DND-41 (cell line): ENCODE measurements at regions not wholly inside any gene's neighbourhood (a gene's known extent, or its start where the extent isn't known, plus 50 kb on each side); places are given as distances from the start of the nearest gene placed in this dataset.

Experiments
- ATAC-seq: fragments of 200-7000 bp; cut with Tn5 transposase; 3 replicates; pipeline ENCODE4 v1.9.1; 2021; ENCODE audit warnings: low read depth; ENCODE audit not compliant: insufficient read depth
- DNase-seq: peaks from one replicate; pipeline ENCODE4 v3.0.0-alpha.2; 2020
- H2AFZ ChIP-seq: 2 replicates; pipeline ENCODE4 v1.6.0; 2012; ENCODE audit warnings: low read depth, low read length
- H3K27ac ChIP-seq: 2 replicates; pipeline ENCODE4 v1.5.1; 2012; ENCODE audit warnings: low read length, inconsistent platforms
- H3K27me3 ChIP-seq: fragments of 200-600 bp; sonication (generic); 2 replicates; pipeline ENCODE4 v1.6.0; 2012; ENCODE audit warnings: low read length, mild to moderate bottlenecking, inconsistent platforms; ENCODE audit not compliant: insufficient read depth, poor library complexity
- H3K36me3 ChIP-seq: 2 replicates; pipeline ENCODE4 v1.5.1; 2012; ENCODE audit warnings: low read length, inconsistent platforms; ENCODE audit not compliant: insufficient read depth
- H3K4me1 ChIP-seq: 2 replicates; pipeline ENCODE4 v1.5.1; 2012; ENCODE audit warnings: mild to moderate bottlenecking, low read length; ENCODE audit not compliant: insufficient read depth
- H3K4me2 ChIP-seq: 2 replicates; pipeline ENCODE4 v1.6.0; 2012; ENCODE audit warnings: mild to moderate bottlenecking, moderate library complexity, low read length, inconsistent platforms; ENCODE audit not compliant: insufficient read depth
- H3K4me3 ChIP-seq, 2 experiments: fragments of 200-600 bp in 1 of 2; shearing (Covaris generic) in 1 of 2; 2 replicates each; pipeline ENCODE4 v1.5.1; 2012 to 2016; ENCODE audit warnings: inconsistent platforms in 2 of 2, low read length in 2 of 2, mild to moderate bottlenecking in 2 of 2, low read depth in 1 of 2, moderate library complexity in 1 of 2
- H3K79me2 ChIP-seq: 2 replicates; pipeline ENCODE4 v1.6.0; 2012; ENCODE audit warnings: low read length, inconsistent platforms; ENCODE audit not compliant: insufficient read depth
- H3K9ac ChIP-seq: 2 replicates; pipeline ENCODE4 v1.6.0; 2012; ENCODE audit warnings: low read depth, mild to moderate bottlenecking, inconsistent platforms, low read length, moderate library complexity
- H3K9me3 ChIP-seq: 2 replicates; pipeline ENCODE4 v1.5.1; 2012; ENCODE audit warnings: low read length, moderate library complexity, mild to moderate bottlenecking, inconsistent platforms; ENCODE audit not compliant: insufficient read depth, severe bottlenecking
- H4K20me1 ChIP-seq: 2 replicates; pipeline ENCODE4 v1.6.0; 2012; ENCODE audit warnings: low read length; ENCODE audit not compliant: insufficient read depth
- EZH2 ChIP-seq: IDR thresholded peaks from 3 replicates; pipeline ENCODE4 v1.6.1; 2012; ENCODE audit warnings: borderline replicate concordance, low read depth, mild to moderate bottlenecking, moderate library complexity, low read length, inconsistent platforms; ENCODE audit not compliant: severe bottlenecking
- TF ChIP-seq, protein P1 (sequence below): IDR thresholded peaks from 2 replicates; pipeline ENCODE4 v1.5.1; 2012; ENCODE audit warnings: borderline replicate concordance, low read length, moderate library complexity, mild to moderate bottlenecking; ENCODE audit not compliant: poor library complexity, severe bottlenecking; ENCODE audit errors: extremely low read depth

DNA sequence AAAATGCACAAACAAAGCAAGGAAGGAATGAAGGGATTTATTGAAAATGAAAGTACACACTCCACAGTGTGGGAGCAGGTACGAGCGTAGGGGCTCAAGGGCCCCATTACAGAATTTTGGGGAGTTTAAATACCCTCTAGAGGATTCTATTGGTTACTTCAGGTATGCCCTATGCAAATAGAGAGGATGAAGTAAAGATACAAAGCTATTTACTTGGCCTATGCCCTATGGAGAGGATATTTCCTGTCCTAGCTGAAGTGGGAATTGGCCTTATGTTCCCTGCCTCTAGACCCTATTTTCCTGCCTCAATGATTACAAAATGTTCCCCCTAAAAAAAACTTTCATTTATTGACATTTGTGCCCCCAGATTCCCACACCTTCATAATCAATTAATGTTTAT, 59.7 kb upstream of the ASIP start:
- H3K4me2 ChIP-seq: no peak overlapping the region
- H2AFZ ChIP-seq: no peak overlapping the region
- no peaks in the 10 kb centered on the region for H3K36me3 ChIP-seq
- no peaks in the 10 kb centered on the region for H3K9me3 ChIP-seq
- H4K20me1 ChIP-seq: no peaks in the 10 kb centered on the region
- H3K4me3 ChIP-seq: no peak overlapping the region
- DNase-seq (no peak), ATAC-seq (no peak)
- TF ChIP-seq EZH2: no peak
- TF ChIP-seq, protein P1, sequence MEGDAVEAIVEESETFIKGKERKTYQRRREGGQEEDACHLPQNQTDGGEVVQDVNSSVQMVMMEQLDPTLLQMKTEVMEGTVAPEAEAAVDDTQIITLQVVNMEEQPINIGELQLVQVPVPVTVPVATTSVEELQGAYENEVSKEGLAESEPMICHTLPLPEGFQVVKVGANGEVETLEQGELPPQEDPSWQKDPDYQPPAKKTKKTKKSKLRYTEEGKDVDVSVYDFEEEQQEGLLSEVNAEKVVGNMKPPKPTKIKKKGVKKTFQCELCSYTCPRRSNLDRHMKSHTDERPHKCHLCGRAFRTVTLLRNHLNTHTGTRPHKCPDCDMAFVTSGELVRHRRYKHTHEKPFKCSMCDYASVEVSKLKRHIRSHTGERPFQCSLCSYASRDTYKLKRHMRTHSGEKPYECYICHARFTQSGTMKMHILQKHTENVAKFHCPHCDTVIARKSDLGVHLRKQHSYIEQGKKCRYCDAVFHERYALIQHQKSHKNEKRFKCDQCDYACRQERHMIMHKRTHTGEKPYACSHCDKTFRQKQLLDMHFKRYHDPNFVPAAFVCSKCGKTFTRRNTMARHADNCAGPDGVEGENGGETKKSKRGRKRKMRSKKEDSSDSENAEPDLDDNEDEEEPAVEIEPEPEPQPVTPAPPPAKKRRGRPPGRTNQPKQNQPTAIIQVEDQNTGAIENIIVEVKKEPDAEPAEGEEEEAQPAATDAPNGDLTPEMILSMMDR: no peak
- no peaks in the 10 kb centered on the region for H3K79me2 ChIP-seq
- no peaks in the 10 kb centered on the region for H3K4me1 ChIP-seq
- no peak overlapping the region for H3K9ac ChIP-seq
- H3K27me3 ChIP-seq: peaks cover 14% of the 10 kb centered on the region
- no peak overlapping the region for H3K27ac ChIP-seq

DNA sequence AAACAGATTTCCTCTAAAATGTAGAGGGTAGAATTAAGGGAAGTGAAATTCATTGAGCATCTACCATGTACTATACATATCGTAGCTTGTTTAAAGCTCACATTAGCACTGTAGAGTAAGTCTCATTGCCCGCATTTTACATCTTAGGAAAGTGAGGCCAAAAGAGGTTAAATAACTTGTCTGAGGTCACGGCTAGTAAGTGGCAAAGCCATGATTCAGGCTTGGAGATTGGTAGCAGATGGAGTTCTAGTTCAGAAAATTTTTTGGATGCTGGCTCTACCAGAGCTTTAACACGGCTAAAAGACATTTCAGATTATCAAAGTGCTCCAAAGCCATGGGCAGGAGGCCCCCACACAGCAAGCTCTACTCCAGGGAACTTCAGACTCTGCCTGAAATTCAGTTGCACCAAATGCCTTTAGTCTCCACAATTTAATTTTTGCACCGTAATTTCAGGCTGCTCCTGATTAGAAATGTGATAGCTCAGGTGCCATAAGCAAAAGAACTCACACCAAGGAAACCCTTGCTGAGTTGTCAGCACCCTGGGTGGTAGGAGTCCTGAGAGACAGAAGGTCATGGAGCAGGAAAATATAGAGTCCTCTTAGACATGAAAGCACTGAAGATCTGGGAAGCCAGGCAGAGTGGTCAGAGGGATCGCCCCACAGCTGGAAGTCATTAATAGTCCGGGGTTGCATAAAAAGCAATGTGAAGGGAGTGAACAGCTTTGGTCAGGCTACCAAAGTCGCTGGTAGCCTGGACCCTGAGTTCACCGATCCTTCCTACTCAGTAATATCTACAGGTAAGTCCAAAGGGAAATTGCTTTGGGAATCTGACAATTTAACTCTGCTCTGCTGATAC, 55.2 kb upstream of the ASIP start:
- peaks cover 2% of the 10 kb centered on the region; the same call in 1 of the 2 replicates for H4K20me1 ChIP-seq
- H3K27ac ChIP-seq: no peak overlapping the region
- H2AFZ ChIP-seq: no peak overlapping the region
- H3K9me3 ChIP-seq: no peaks in the 10 kb centered on the region
- DNase-seq (no peak), ATAC-seq (no peak)
- H3K4me1 ChIP-seq: no peaks in the 10 kb centered on the region
- peaks cover 26% of the 10 kb centered on the region for H3K27me3 ChIP-seq
- H3K4me2 ChIP-seq: no peak overlapping the region
- TF ChIP-seq EZH2: no peak
- TF ChIP-seq, protein P1: no peak
- no peak overlapping the region for H3K4me3 ChIP-seq
- no peaks in the 10 kb centered on the region for H3K79me2 ChIP-seq
- no peaks in the 10 kb centered on the region for H3K36me3 ChIP-seq
- no peak overlapping the region for H3K9ac ChIP-seq

DNA sequence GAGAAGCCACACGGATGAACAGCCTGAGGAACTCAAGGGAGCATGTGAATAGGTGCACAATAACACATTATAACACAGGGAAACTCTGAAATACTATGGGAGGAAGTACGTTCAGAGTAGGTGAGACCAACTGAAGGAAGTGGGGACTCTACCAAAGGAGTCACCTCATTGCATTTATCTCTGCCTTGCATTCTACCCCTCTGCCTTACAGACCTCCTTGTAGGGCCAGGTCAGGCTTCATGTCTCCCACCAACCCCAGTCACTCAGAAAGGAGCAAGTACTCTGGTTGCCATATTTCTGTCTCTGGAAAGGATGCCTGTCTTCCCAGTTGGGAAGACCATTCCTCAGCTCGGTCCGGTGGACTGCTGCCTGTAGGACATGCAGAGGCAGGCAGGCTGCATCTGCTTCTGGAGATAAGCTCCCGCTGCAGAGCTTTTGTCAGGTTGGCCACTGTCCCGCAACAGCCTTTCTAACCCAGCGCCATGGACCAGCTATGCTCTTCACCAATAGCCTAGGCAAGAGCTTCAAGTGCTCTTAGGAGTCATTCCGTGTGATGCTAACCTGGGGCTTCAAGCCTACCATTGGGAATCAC, 51.6 kb upstream of the ASIP start:
- Histone ChIP-seq H3K27ac (no peak overlapping the region), H3K36me3 (no peaks in the 10 kb centered on the region), H3K9ac (no peak overlapping the region), H3K27me3 (peaks cover 29% of the 10 kb centered on the region), H4K20me1 (peaks cover 2% of the 10 kb centered on the region; the same call in 1 of the 2 replicates), H3K79me2 (no peaks in the 10 kb centered on the region), H3K9me3 (no peaks in the 10 kb centered on the region), H3K4me3 (no peak overlapping the region), H3K4me1 (no peaks in the 10 kb centered on the region), H2AFZ (no peak overlapping the region), H3K4me2 (no peak overlapping the region)
- no peak for DNase-seq
- ATAC-seq: no peak
- no peak for TF ChIP-seq EZH2
- TF ChIP-seq, protein P1: no peak
